ENCODE measurements at regions not wholly inside any gene's neighbourhood (a gene's known extent, or its start where the extent isn't known, plus 50 kb on each side); places are given as distances from the start of the nearest gene placed in this dataset.

DNA sequence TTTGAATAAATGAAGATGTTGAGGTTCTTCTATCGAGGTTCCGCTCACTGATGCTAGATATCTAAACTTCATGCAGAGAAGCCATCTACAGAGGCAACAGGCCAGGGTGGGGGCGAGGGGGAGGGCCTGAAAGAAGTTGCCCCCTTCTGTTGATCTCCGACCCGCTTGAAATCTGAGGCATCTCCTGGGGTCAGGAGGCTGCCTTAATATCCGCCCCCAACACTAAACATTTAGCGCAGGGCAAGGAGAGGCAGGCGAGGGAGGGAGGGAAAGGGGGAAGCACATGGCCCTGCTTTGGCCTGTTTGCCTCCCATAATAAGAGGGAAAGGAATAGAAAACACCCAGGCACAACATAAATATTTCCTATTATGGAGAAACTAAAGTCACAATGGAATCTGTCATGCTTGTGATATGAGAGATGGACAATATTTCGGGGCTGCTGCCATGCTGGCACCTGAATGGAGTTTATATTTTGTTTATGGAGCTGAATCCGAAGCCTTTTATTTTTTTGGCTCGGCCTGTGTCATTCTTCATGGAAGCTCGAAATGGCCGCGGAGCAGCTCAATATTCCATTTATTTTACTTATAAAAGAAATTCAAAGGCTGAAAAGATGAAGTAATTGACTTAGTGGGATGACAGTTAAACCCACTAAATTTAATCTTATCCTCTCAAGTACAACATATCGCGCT lies 221.1 kb downstream of the INSIG2 start:
- DNase-seq (ENCODE audit: insufficient read length, low spot score) = no peak
- no peak for FAIRE-seq

DNA sequence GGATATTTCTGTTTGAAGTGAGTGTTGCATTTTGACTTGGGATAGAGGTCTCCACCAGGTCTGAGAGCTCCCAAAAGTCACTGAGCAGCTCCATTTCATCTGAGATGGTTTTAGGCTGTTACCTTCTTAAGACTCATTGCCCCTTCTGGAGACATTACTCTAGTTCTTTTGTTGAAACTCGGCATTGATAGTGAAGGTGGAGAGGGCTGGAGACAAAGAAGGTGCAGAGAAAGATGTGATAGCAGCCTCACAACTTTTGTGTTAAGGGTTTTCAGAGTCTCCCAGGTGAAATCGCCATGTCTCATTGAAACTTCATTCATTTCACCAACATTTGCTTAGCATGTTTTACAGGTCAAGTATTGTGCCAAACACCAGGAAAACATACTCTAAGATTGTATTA lies 219.6 kb downstream of the INSIG2 start:
- FAIRE-seq = no peak

DNA sequence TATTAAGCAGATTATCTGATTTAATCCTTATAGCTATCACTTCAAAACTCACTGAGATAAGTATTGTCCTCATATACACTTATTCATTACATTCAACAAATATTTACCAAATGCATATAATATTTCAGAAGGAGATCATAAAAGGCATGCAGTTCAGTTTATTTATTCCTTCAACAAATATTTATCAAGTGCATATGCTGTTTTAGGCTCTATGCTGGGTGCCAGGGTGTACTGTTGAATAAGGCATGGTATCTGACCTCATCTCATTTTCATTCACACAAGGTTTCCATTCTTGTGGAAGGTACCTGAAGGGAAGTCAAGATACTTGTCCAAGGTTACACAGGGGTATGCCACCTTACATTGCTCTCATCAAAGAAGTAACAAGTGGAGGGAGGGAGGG lies 213.0 kb downstream of the INSIG2 start:
- no peak for FAIRE-seq

More for the DNA sequence above, 219.6 kb downstream of the INSIG2 start:
- DNase-seq (ENCODE audit: insufficient read length, low spot score) = no peak

DNA sequence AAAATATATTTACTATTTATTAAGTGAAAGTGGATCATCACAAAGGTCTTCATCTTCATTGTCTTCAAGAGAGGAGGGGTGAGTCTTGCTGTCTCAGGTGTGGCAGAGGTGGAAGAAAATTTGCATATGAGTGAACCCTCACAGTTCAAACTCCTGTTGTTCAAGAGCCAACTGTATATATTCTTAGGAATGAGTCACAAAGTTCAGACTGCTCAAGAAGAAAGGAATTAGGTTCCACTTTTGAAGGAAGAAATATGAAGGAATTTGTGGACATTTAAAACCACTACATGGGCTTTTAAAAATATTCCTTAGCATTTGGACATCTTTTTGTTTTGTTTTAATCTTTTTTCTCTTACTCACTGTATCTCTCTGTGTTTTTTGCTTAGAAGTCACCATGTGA lies 212.6 kb downstream of the INSIG2 start:
- DNase-seq (ENCODE audit: insufficient read length, low spot score) = no peak
- no peak for FAIRE-seq

More for the DNA sequence above, 213.0 kb downstream of the INSIG2 start:
- no peak for DNase-seq (ENCODE audit: insufficient read length, low spot score)

DNA sequence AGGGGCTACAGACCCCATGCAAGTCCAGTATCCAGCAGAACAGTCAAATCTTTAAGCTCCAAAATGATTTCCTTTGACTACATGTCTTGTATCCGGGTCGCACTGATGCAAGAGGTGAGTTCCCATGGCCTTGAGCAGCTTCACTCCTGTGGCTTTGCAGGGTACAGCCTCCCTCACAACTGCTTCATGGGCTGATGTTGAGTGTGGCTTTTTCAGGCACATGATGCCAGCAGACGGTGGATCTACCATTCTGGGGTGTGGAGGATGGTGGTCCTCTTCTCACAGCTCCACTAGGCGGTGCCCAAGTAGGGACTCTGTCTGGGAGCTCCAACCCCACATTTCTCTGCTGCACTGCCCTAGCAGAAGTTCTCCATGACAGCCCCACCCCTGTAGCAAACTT lies 208.4 kb downstream of the INSIG2 start:
- FAIRE-seq (no peak), DNase-seq (ENCODE audit: insufficient read length, low spot score) (no peak)

DNA sequence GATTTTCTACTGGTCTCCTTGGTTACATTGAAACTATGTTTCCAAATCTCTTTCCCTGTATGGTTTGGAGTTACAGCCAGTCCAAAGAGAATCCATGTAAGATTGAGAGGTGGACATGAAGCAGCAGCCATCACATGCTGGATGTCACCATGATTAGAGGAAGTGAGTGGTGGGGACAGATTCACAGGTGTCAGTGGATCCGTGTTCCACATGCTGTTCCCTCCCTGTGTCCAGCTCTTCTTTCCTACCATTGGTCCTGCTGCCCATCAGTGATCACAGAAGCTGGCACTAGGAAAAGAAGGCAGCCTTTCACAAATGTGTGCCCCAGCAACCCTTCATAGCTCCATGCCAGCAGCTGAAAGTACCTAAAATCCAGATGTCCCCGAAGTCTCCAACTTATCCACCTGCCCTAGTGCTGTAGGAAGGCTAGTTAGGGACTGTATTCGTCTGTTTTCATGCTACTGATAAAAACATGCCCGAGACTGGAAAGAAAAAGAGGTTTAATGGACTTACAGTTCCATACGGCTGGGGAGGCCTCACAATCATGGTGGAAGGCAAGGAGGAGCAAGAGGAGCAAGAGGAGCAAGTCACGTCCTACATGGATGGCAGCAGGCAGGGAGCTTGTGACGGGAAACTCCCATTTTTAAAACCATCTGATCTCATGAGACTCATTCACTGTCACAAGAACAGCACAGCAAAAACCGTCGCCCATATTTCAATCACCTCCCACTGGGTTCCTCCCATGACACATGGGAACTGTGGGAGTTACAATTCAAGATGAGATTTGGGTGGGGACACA lies 207.5 kb downstream of the INSIG2 start:
- DNase-seq (ENCODE audit: insufficient read length, low spot score) (no peak), FAIRE-seq (no peak)

DNA sequence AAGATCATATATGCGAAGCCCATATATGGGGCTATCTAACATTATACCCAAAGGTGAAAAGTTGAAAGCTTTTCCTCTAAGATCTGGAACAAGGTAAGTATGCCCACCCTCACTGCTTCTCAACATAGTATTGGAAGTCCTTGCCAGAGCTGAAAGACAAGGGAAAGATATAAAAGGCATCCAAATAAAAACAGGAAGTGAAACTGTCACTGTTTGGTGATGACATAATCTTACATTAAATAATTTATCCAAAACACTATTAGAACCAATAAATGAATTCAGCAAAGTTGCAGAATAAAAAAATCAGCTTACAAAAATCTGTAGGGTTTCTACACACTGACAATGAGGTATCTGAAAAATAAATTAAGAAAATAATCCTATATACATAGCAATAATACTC lies 205.8 kb downstream of the INSIG2 start:
- FAIRE-seq (no peak), DNase-seq (ENCODE audit: insufficient read length, low spot score) (no peak)

DNA sequence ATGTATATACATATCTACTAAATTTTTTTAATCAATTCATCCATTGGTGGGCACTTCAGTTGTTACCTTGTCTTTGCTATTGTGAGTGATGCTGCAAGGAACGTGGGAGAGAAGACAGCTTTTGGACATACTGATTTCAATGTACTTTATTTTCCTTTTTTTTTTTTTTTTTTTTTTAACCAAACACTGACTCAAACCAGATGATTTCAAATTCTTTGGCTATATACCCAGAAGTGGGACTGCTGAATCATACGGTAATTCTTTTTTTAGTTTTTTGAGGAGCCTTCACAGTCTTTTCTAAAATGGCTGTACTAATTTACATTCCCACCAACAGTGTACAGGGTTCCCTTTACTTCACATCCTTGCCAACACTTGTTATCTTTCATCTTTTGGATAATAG lies 204.7 kb downstream of the INSIG2 start:
- FAIRE-seq = no peak
- DNase-seq (ENCODE audit: insufficient read length, low spot score) = no peak

DNA sequence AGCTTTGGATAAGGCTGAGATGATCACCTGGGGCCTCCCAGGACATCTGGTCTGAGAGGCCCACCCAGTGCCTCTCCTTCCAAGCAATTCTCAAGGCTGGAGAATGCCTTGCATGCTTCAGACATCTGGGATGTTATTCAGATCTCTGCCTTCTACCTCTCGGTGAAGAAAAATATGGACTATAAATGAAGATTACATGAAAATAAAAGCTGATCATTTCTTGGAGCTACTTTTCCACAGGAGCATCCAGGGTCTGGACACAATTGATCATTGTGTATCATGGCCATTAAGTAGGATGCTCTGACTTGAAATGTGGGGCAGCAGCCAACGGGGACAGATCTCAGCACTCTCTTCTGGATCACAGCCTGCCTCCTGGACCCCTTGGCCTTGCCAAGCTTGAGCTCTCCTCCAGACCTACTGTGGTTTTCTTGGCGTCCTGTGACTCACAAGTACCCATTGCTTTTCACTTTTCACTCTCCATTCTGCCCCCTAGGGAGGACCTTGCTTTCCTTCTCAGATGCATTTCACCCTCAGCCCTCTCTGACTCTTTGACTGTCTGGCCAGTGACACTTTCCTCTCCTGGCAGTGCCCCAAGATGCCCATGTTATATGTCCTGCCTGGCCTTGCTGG lies 203.1 kb downstream of the INSIG2 start:
- FAIRE-seq = no peak
- DNase-seq (ENCODE audit: insufficient read length, low spot score) = no peak

DNA sequence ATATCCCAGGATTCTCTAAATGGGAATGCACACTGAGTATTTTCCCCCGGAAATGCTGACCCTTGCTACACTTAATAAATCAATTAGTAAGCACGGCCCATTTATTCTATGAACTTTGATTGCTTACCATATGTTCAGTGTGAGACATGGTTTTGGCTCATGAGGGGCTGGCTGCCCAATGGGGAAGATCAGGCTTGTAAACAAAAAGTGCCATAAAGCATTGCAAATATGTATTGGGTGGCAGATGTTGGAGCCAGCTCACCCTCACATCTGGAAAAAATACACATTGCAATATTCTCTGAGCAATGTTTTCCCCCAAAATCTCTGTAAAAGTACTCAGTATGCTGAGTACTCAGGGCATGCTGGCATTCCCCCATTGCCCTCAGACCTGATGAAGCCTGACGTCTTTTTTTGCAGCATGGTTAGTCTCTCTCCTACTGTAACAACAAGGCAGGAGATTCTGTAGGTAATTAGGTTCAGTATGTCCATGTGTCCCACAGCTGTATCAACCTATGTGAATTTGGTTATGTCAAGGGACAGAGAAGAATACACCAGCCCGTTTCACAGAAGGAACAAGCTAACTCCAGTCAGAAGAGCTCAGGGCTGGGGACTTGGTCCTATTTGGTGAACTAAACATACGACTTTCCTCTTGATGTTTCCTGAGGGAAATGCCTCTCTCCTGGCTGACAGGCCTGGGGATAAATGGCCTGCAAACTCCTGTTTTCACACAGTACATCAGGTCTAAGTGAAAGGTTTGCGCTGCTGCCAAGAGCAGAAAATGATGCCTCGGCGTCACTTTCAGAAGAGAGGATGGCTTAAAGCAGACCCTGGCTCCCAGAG lies 202.4 kb downstream of the INSIG2 start:
- no peak for DNase-seq (ENCODE audit: insufficient read length, low spot score)
- FAIRE-seq = no peak

DNA sequence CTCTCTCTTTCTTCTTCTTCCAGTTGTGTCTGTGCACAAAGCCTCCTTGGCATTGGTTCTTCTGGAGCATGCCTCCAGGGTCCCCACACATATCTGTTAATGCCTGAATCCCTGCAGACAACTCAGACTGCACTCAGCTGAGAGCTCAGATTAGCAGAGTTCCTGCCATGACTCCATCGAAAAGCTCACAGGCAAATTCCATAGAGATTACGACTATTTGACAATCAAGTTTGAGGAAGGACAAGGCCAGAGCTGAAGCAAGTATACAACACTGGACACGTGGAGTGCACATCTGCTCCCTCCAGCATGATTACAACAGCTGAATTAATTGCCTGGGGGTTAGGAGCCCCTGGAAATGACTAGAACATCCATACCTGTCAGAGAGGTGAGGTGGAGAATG lies 190.7 kb downstream of the INSIG2 start:
- no peak for FAIRE-seq
- no peak for DNase-seq (ENCODE audit: insufficient read length, low spot score)

DNA sequence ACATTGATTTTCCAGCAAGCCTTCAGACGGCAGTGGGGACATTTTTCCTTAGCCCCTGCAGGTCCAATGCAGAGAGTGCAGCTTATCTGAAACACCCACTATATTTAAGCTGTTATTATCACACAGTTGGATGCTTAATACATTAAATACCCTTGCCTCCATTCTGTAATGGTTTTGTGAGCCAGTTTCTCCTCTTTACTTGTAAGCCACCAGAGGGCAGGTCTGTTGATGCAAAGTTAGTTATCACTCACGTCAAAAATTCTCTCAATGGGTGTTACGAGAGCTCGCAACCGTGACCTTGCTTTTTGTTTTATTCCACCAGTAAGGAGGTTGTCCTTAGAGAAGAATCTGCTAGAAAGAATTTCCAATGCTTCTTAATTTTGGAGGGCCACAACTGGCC lies 189.8 kb downstream of the INSIG2 start:
- FAIRE-seq = no peak

DNA sequence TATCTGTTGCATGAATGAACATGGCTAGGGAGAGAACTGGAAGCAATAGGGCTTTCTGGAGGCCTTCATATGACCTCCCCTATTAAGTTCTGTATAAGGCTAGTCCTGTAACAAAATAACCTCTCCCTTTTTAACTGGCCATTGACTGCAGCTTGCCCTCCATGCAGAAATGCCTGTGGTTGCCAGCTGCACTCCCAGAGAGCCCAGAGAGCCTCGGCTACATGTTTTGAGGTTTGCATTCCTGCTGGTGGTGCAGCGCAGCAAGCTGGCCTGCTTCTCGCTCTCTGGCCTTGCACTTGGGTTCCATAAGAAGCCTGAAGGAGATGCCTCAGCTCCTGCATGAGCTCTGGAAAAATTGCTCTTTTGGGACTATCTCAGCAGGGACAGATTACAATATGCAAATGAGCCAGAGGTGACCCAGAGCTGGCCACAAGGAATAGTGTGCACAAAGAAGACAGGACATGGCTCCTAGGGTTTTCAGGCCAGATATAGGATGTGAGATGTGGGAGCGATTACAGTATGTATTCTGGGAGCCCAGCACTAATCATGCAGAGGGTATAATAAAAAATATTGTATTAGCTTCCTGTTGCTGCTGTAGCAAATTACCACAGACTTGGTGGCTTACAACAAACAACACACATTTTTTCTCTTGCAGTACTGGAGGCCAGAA lies 186.7 kb downstream of the INSIG2 start:
- DNase-seq (ENCODE audit: insufficient read length, low spot score) (no peak), FAIRE-seq (no peak)

More for the DNA sequence above, 189.8 kb downstream of the INSIG2 start:
- no peak for DNase-seq (ENCODE audit: insufficient read length, low spot score)

DNA sequence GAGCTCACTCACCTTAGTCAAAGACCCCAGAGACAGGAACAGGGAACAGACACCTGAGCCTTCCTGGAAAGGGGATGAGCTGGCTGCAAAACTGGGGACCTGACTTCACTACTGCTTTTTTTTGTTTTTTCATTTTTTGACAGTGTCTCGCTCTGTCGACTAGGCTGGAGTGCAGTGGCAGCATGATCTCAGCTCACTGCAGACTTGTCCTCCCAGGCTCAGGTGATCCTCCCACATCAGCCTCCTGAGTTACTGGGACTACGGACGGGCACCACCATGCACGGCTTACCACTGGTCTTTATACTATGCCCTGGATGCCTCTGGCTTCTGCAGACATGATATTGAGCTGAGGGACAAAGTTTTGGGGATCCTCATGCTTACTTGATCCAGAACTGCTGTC lies 184.1 kb downstream of the INSIG2 start:
- DNase-seq (ENCODE audit: insufficient read length, low spot score) = no peak
- FAIRE-seq = no peak

DNA sequence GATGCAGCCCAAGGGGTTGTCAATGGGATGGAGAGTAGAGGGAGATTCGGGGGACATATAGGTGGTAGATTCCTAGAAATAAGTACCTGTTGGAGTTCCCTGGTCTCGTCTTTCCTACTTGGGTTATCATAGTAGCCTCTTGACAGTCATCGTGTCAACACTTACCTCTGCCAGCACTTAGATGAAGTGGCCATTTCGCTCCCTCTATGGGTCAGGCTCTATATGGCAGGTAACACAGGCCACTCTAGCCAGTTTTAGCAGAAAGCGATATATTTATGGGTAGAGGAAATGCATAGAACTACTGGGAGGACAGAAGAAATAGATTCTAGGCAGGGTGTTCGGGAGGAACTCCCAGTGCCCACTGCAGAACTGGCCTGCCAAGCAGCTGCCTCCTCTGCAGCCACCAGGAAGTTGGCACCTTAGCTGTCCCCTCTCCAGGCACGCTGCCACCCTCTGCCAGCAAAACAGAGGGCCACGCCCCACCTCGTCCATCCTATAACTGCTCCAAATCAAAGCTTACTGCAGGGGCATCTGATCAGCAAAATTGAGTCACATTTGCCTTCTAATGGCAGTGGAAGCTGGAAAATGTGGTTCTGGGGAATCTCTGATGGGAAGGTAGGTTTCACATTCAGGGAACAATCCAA lies 181.3 kb downstream of the INSIG2 start:
- DNase-seq (ENCODE audit: insufficient read length, low spot score) = no peak
- FAIRE-seq = no peak

DNA sequence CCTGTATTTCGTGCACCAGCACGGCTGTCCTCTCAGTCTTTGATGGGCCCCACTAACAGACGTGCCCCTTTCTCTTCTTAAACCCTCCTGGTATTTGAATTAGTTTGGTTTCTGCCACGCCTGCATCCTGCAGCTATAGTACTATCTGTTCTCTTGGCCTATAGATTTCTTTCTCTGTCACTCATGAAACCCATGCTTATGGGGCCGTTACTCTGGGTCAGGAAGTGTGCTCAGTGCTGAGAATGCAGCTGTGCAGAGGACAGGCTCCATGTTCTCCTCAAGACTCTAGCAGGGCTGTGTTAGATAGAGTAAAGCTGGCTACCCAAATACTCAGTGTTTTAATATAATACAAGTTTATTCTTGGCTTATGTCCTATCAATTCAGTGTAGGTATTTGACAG lies 180.0 kb downstream of the INSIG2 start:
- no peak for FAIRE-seq
- no peak for DNase-seq (ENCODE audit: insufficient read length, low spot score)

DNA sequence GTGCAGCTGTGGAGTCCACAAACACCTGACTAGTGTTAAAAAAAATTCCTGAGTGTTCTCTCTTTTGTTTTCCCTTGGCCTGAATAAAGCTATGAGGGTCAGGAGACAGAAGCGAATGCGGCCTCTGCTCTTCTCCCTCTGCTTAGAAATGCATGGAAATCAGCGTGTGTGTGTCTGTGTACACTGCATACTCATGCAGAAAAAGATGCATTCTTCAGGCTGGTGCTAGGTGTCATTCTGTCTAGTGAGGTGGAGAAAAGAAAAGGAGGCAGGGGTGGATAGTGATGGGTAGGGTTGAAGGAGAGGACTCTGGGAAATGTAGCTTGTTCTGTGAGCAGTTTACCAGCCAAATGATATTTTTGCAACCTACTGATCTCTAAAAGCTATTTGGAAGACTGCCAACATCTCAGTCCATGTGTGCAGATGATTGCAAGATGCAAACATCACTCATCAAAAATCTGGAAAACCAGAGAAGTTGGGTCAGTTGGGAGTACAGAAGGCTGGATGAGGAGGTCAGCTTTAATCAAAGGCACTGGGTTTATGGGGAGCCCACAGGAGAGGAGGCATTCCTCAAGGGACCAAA lies 177.7 kb downstream of the INSIG2 start:
- FAIRE-seq = no peak
- DNase-seq (ENCODE audit: insufficient read length, low spot score) = no peak

DNA sequence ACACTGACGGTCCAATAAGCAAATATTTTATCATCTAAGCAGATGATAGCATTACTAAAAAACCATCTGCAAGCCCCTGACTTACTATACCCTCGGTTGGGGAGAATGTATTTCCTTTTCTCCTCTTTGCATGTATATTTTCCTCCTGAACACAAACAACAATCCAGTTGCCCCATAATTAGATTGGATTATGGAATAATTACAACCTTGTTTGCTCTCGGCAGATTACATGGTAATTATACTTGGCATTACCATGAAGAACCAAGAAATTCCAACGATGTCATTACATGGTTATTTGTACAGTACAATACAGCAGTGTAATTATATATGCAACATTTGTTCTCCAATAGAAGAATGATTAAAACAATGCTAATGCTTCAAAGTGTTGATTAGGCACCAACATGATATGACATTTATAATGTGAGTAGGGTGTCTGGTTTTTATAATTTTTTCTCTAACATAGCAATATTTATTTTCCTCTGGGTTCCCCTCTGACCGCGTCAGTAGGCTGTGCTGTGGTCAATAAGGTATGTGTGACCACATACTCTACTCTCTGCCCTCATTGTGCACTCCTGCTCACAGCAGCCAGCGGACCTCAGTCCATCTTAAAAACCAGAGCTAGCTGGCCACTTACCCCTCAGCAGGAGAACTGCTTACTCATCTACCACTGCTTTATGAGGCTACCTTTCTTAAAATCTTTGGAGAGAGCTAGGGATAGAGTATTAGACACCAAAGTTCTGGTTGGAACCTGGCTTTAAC lies 176.1 kb downstream of the INSIG2 start:
- DNase-seq (ENCODE audit: insufficient read length, low spot score) = no peak
- FAIRE-seq = no peak

DNA sequence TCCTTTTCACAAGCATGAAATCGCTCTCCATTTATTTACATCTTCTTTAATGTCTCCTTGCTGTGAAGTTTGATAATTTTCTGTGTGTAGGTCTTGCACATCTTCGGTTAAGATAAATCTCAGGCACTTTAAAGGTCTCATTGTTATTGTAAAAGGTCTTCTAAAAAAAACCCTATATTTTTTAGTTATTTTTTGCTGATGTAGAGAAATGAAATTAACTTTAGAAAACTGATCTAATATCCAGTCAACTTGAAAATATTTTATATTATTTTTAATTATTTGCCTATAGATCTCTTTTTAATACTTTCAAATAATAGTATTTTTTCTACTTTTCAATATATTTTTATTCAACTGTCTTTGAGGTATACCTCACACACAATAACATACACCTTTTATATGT lies 169.4 kb downstream of the INSIG2 start:
- no peak for FAIRE-seq
- DNase-seq (ENCODE audit: insufficient read length, low spot score) = no peak

Measured in GM19239 (cell line).